HL-60 (cell line): ENCODE measurements at regions not wholly inside any gene's neighbourhood (a gene's known extent, or its start where the extent isn't known, plus 50 kb on each side); places are given as distances from the start of the nearest gene placed in this dataset.

Experiments
- DNase-seq, 2 experiments: peaks; one replicate each; pipeline ENCODE4 v3.0.0-alpha.2; 2010 to 2020; ENCODE audit warnings: low read depth in 1 of 2, low spot score in 1 of 2
- H3K27ac ChIP-seq: fragments of 250-450 bp; sonication (Bioruptor Pico); replicated peaks from 2 replicates; pipeline ENCODE4 v1.5.1; 2020; ENCODE audit warnings: mild to moderate bottlenecking, moderate library complexity
- H3K27me3 ChIP-seq: fragments of 250-450 bp; sonication (Bioruptor Pico); 2 replicates; pipeline ENCODE4 v1.5.1; 2021; ENCODE audit warnings: mild to moderate bottlenecking, moderate library complexity; ENCODE audit not compliant: insufficient read depth, poor library complexity, severe bottlenecking
- H3K4me3 ChIP-seq: replicated peaks from 2 replicates; pipeline ENCODE4 v1.5.1; 2011; ENCODE audit warnings: mild to moderate bottlenecking, control low read depth, low read length; ENCODE audit not compliant: insufficient read depth
- CTCF ChIP-seq: IDR thresholded peaks from one replicate; pipeline ENCODE4 v1.5.1; 2011; ENCODE audit warnings: low read length, control low read depth, inconsistent platforms; ENCODE audit not compliant: insufficient read depth
- GABPA ChIP-seq: IDR thresholded peaks from 2 replicates; pipeline ENCODE4 v1.6.1; 2012; ENCODE audit warnings: low read depth
- POLR2AphosphoS5 ChIP-seq: IDR thresholded peaks from 2 replicates; pipeline ENCODE4 v1.6.1; 2012; ENCODE audit warnings: low read depth
- SPI1 ChIP-seq: IDR thresholded peaks from 2 replicates; pipeline ENCODE4 v1.6.1; 2012; ENCODE audit warnings: low read depth, mild to moderate bottlenecking, borderline replicate concordance
- TF ChIP-seq, protein P1 (sequence below): IDR thresholded peaks from 2 replicates; pipeline ENCODE4 v1.6.1; 2012; ENCODE audit warnings: low read depth; ENCODE audit not compliant: insufficient replicate concordance

DNA sequence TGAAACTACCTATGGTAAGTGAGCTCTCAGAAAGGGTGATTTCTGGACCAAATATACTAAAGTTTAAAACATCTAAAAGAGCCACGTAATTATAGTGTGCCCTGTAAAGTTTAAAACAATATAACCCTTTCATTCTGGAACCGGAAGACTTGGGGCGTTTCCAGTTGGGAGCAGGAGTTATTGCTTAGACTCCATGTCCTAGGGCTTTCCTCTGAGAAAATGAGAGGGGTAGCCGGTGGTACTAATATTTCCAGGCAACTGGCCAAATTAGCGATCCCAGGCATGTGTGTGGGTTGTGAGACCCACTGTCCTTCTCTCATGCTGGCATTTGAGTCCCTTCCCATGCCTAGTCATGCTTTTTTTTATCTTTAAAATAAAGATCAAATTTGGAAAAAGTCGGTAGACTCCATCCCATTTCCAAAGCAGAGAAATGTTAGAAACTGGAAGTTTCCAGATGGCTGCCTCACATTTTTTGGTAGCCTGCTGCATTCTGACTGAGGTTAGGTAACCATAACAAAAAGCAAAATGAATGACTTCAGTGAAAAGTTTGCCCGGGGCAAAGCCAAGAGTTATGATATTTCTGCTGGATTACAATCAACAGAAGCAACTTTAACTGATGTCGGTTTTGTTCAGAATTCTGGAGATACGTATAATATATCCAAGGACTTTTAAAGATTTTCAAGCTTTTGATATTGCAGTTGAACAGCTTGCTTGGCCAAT lies 227.4 kb downstream of the SS18 start:
- Histone ChIP-seq H3K27ac (no peak overlapping the region), H3K27me3 (no peaks in the 10 kb centered on the region), H3K4me3 (no peak overlapping the region)
- no peak for DNase-seq
- TF ChIP-seq CTCF (no peak), SPI1 (no peak), GABPA (no peak), POLR2AphosphoS5 (no peak)
- TF ChIP-seq, protein P1, sequence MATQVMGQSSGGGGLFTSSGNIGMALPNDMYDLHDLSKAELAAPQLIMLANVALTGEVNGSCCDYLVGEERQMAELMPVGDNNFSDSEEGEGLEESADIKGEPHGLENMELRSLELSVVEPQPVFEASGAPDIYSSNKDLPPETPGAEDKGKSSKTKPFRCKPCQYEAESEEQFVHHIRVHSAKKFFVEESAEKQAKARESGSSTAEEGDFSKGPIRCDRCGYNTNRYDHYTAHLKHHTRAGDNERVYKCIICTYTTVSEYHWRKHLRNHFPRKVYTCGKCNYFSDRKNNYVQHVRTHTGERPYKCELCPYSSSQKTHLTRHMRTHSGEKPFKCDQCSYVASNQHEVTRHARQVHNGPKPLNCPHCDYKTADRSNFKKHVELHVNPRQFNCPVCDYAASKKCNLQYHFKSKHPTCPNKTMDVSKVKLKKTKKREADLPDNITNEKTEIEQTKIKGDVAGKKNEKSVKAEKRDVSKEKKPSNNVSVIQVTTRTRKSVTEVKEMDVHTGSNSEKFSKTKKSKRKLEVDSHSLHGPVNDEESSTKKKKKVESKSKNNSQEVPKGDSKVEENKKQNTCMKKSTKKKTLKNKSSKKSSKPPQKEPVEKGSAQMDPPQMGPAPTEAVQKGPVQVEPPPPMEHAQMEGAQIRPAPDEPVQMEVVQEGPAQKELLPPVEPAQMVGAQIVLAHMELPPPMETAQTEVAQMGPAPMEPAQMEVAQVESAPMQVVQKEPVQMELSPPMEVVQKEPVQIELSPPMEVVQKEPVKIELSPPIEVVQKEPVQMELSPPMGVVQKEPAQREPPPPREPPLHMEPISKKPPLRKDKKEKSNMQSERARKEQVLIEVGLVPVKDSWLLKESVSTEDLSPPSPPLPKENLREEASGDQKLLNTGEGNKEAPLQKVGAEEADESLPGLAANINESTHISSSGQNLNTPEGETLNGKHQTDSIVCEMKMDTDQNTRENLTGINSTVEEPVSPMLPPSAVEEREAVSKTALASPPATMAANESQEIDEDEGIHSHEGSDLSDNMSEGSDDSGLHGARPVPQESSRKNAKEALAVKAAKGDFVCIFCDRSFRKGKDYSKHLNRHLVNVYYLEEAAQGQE = no peak

- no peaks in the 10 kb centered on the region for H3K27me3 ChIP-seq
- no peak for TF ChIP-seq SPI1
- no peak for TF ChIP-seq CTCF
- no peak for TF ChIP-seq POLR2AphosphoS5
- TF ChIP-seq, protein P1 = no peak
- TF ChIP-seq GABPA = no peak
- H3K4me3 ChIP-seq = no peak overlapping the region
- DNase-seq = no peak
- H3K27ac ChIP-seq = no peak overlapping the region
Observed at GRCh38 chr18:25853691-25854433, 236.6 kb downstream of the SS18 start.

- Histone ChIP-seq H3K27me3 (peaks cover 9% of the 10 kb centered on the region), H3K27ac (no peak overlapping the region), H3K4me3 (no peak overlapping the region)
- DNase-seq = no peak
- TF ChIP-seq SPI1 = 0 out of 2 replicates have a peak, but pooled peaks have one; percentile 31
- TF ChIP-seq, protein P1 = no peak
Observed at GRCh38 chr18:25843791-25844190, 246.6 kb downstream of the SS18 start.
